ENCODE measurements at regions not wholly inside any gene's neighbourhood (a gene's known extent, or its start where the extent isn't known, plus 50 kb on each side); places are given as distances from the start of the nearest gene placed in this dataset.
"Not testable (repeated sequence)": the region's sequence is repeated elsewhere in the genome, so short reads cannot be mapped to it uniquely, and the experiment has no call there.

DNA sequence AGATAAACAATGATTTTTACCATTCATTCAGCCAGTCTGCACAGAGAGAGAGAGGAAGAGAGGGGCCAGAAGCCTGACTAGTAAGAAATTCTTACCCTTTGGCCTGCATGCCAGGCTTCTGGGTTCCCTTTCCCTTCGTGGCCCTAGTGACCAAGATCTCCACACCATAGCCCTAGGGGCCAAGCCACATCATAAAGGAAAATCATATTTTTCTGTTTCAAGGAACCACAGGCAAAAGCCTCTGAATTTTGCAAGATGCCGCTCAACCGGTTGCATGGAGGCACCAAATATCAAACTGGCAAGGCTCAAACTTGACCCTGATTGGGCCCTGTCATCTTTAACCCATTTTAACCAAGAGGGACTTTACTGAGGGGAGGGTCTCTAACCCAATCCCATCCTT is 103.1 kb upstream of the SOX13 start:
- Histone ChIP-seq H3K4me3 (ENCODE audit: low read depth, low read length) (no peak overlapping the region), H3K27ac (ENCODE audit: low read depth) (no peak overlapping the region), H3K4me1 (ENCODE audit: insufficient read depth) (no peaks in the 10 kb centered on the region), H3K36me3 (ENCODE audit: insufficient read depth) (no peaks in the 10 kb centered on the region)
- DNase-seq (ENCODE audit: extremely low spot score) = no peak
- 86% methylated on average over 3 of the region's 3 CpGs for WGBS

DNA sequence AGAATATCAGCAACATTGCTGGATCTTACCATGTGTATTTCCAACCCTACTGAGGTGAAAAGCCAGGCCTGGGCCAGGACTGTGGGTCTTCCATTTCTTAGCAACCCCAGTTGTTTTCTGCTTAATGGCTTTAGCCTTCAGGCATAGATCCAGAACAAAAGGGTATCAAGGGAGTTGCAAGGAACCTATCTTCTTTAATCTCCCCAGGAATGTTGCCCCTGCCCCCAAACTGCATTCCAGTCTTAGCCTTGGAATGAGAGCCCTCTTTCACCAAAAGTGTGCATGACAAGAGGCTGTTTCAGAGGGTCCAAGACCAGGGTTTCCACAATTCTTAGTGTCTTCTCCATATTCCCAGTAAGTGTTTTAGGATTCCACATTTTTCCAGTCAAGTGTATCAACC is 87.9 kb upstream of the SOX13 start:
- Histone ChIP-seq H3K4me3 (ENCODE audit: low read depth, low read length) (no peak overlapping the region), H3K4me1 (ENCODE audit: insufficient read depth) (no peaks in the 10 kb centered on the region), H3K27ac (ENCODE audit: low read depth) (no peak overlapping the region), H3K36me3 (ENCODE audit: insufficient read depth) (no peaks in the 10 kb centered on the region)
- DNase-seq (ENCODE audit: extremely low spot score) = no peak

DNA sequence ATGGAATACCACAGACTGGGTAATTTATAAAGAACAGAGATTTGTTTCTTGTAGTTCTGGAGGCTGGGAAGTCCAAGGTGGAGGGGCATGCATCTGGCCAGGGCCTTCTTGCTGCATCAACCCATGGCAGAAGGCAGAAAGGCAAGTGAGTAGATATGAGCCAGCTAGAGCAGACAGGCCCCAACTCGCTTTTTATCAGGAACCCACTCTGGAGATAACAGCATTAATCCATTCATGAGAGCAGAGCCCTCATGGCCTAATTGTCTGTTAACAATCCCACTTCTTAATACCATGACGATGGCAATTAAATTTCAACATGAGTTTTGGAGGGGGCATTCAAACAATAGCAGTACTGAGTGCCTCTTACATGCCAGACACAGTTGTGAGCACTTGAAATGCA is 87.2 kb upstream of the SOX13 start:
- no peak for DNase-seq (ENCODE audit: extremely low spot score)
- no peak overlapping the region for H3K27ac ChIP-seq (ENCODE audit: low read depth)
- no peaks in the 10 kb centered on the region for H3K36me3 ChIP-seq (ENCODE audit: insufficient read depth)
- H3K4me3 ChIP-seq (ENCODE audit: low read depth, low read length) = no peak overlapping the region
- 67% methylated on average over 2 of the region's 2 CpGs for WGBS
- H3K4me1 ChIP-seq (ENCODE audit: insufficient read depth) = no peaks in the 10 kb centered on the region

DNA sequence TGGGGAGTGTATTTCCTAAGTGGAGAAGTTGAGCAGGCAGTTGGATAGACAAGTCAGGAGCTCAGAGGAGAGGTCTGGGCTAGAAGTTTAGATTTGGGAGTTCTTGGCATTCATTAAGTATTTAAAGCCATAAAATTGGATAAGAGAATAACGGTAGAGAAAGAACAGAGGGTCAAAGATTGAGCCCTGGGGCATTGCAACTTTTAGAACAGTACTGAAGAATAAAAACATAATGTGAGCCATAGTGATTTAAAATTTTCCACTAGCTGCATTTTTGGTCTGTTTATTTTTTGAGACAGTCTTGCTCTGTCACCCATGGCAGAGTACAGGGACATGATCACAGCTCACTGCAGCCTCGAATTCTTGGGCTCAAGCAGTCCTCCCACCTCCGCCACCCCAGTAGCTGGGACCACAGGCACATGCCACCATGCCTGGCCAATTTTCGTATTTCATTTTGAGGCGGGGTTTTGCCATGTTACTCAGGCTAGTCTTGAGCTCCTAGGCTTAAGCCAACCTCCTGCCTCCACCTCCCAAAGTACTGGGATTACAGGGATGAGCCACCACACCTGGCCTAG is 85.9 kb upstream of the SOX13 start:
- WGBS = 67% methylated on average over 5 of the region's 5 CpGs
- Histone ChIP-seq H3K4me1 (ENCODE audit: insufficient read depth) (no peaks in the 10 kb centered on the region), H3K27ac (ENCODE audit: low read depth) (no peak overlapping the region), H3K4me3 (ENCODE audit: low read depth, low read length) (no peak overlapping the region), H3K36me3 (ENCODE audit: insufficient read depth) (no peaks in the 10 kb centered on the region)
- no peak for DNase-seq (ENCODE audit: extremely low spot score)

DNA sequence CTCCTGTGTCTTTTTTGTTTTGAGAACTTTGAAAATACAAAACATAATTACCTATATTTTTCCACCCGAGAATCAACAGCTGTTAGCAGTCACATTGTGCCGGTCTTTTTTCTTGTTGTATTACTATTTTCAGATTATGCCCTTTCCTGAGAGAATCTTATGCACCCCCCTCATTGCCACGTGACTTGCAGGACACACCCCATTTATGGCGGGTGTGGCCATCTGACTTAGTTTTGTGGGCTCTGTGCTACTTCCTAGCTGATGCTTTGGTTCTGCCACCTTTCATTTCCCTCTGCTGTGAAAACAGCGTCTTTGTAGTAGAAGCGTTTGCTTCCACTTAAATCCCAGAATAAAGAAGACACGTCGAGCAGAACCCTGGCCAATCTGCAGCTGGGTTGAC is 82.8 kb upstream of the SOX13 start:
- no peaks in the 10 kb centered on the region for H3K4me1 ChIP-seq (ENCODE audit: insufficient read depth)
- no peak overlapping the region for H3K4me3 ChIP-seq (ENCODE audit: low read depth, low read length)
- H3K36me3 ChIP-seq (ENCODE audit: insufficient read depth) = no peaks in the 10 kb centered on the region
- 64% methylated on average over 8 of the region's 8 CpGs for WGBS
- H3K27ac ChIP-seq (ENCODE audit: low read depth) = no peak overlapping the region
- no peak for DNase-seq (ENCODE audit: extremely low spot score)

DNA sequence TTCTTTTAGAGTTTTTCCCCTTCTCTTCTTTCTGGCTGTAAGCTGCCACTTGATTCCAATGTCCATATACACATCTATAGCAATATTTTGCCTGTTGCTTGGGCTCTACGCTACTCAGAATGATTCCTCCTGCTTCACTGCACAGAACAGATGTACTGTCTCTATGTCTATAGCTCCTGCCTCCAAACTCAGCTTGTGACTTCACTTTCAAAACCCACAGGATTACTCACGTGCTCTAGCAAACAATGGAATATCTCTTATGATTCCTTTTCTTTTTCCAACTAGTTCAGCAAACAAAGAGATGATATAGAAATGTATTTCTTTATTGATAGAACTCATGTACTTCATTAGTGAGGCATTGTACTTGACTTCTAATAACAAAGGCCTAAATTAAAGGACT is 80.5 kb upstream of the SOX13 start:
- H3K36me3 ChIP-seq (ENCODE audit: insufficient read depth) = no peaks in the 10 kb centered on the region
- WGBS = 67% methylated on average over 2 of the region's 2 CpGs

DNA sequence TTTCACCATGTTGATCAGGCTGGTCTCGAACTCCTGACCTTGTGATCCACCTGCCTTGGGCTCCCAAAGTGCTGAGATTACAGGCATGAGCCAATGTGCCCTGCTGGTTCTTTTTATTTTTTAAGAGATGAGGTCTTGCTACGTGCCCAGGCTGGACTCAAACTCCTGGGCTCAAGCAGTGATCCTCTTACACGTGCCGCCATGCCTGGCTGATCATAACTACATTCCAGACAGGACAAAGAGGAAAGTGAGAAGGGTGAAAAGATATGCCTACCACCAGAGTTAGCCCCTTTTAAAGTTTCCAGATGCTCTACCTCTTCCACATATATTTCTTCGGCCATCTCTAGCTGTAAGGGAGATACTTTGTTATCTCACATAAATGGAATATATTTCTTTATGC is 79.7 kb upstream of the SOX13 start:
- no peak overlapping the region for H3K27ac ChIP-seq (ENCODE audit: low read depth)
- 89% methylated on average over 5 of the region's 5 CpGs for WGBS

More for the DNA sequence above, 80.5 kb upstream of the SOX13 start:
- H3K4me3 ChIP-seq (ENCODE audit: low read depth, low read length) = no peak overlapping the region
- no peak overlapping the region for H3K27ac ChIP-seq (ENCODE audit: low read depth)
- no peak for DNase-seq (ENCODE audit: extremely low spot score)
- H3K4me1 ChIP-seq (ENCODE audit: insufficient read depth) = no peaks in the 10 kb centered on the region

DNA sequence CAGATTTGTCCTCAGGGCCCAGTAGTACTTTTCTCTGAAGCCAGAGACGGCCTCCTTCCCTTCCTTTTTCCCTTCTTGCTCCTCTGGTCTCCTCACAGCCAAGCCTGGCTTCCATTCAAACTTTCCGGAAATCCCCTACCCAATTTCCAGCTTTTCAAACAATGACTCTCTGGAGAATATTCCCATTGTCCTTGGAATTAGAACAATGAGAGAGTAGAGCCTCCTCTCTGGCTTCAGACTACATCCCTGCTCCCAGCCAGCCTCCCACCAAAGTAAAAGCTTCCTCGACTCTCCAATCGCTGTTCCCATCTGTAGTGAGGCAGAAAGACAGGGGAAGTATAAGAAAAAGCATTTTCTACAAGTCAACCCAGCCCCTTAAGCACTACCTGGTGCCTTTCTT is 77.7 kb upstream of the SOX13 start:
- WGBS = 39% methylated on average over 4 of the region's 4 CpGs
- DNase-seq (ENCODE audit: extremely low spot score) = no peak
- Histone ChIP-seq H3K36me3 (ENCODE audit: insufficient read depth) (no peaks in the 10 kb centered on the region), H3K27ac (ENCODE audit: low read depth) (no peak overlapping the region), H3K4me1 (ENCODE audit: insufficient read depth) (no peaks in the 10 kb centered on the region), H3K4me3 (ENCODE audit: low read depth, low read length) (no peak overlapping the region)

More for the DNA sequence above, 79.7 kb upstream of the SOX13 start:
- Histone ChIP-seq H3K4me3 (ENCODE audit: low read depth, low read length) (no peak overlapping the region), H3K36me3 (ENCODE audit: insufficient read depth) (no peaks in the 10 kb centered on the region), H3K4me1 (ENCODE audit: insufficient read depth) (no peaks in the 10 kb centered on the region)
- no peak for DNase-seq (ENCODE audit: extremely low spot score)

DNA sequence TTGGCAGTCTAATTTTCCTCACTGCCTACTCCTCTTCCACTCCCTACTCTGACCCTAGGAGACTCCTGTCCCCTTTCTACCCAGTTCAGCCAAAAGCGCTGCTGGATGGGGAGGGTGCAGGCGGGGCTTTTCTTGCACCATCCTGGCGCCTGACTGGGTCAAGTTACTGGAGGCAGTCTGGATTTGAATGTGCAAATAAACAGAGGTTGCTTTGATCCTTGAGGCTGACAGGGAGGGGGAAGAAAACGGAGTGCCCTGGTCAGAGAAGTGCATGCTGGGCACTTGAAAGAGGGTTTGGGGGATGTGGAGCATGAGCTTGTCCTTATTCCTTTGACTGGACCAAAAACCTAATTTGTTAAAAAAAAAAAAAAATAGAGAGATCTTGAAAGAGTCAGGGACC is 76.8 kb upstream of the SOX13 start:
- Histone ChIP-seq H3K36me3 (ENCODE audit: insufficient read depth) (no peaks in the 10 kb centered on the region), H3K4me3 (ENCODE audit: low read depth, low read length) (no peak overlapping the region), H3K4me1 (ENCODE audit: insufficient read depth) (no peaks in the 10 kb centered on the region), H3K27ac (ENCODE audit: low read depth) (no peak overlapping the region)
- 28% methylated on average over 4 of the region's 4 CpGs for WGBS
- DNase-seq (ENCODE audit: extremely low spot score) = peak; percentile 18

DNA sequence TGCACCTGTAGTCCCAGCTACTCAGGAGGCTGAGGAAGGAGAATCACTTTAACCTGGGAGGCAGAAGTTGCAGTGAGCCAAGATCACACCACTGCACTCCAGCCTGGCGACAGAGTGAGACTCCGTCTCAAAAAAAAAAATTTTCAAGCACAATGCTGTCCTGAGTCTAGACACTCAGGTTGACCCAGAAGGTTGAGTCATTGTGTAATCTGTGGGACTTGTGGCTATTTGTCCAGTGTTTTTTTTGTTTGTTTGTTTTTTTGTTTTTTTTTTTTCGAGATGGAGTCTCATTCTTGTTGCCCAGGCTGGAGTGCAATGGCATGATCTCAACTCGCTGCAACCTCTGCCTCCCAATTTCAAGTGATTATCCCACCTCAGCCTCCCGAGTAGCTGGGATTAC is 74.3 kb upstream of the SOX13 start:
- H3K4me3 ChIP-seq (ENCODE audit: low read depth, low read length); H3K27ac ChIP-seq (ENCODE audit: low read depth); H3K36me3 ChIP-seq (ENCODE audit: insufficient read depth); H3K4me1 ChIP-seq (ENCODE audit: insufficient read depth); DNase-seq (ENCODE audit: extremely low spot score): not testable (repeated sequence)
- 96% methylated on average over 5 of the region's 5 CpGs for WGBS

DNA sequence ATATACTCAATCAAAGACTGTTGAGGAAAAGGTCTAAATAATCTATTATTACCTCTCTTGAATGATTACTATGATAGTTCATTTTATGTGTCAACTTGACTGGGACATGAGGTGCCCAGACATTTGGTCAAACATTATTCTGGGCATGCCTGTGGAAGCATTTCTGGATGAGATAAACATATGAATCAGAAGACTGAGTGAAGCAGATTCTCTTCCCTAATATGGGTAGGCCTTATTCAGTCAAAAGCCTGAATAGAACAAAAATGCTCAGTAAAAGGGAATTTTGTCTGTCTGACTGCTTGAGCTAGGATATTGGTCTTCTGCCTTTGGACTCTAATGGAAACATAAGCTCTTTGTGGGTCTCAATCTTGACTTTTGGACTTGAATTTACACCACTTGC is 73.3 kb upstream of the SOX13 start:
- Histone ChIP-seq H3K27ac (ENCODE audit: low read depth) (no peak overlapping the region), H3K36me3 (ENCODE audit: insufficient read depth) (no peaks in the 10 kb centered on the region), H3K4me1 (ENCODE audit: insufficient read depth) (no peaks in the 10 kb centered on the region), H3K4me3 (ENCODE audit: low read depth, low read length) (no peak overlapping the region)
- no peak for DNase-seq (ENCODE audit: extremely low spot score)

DNA sequence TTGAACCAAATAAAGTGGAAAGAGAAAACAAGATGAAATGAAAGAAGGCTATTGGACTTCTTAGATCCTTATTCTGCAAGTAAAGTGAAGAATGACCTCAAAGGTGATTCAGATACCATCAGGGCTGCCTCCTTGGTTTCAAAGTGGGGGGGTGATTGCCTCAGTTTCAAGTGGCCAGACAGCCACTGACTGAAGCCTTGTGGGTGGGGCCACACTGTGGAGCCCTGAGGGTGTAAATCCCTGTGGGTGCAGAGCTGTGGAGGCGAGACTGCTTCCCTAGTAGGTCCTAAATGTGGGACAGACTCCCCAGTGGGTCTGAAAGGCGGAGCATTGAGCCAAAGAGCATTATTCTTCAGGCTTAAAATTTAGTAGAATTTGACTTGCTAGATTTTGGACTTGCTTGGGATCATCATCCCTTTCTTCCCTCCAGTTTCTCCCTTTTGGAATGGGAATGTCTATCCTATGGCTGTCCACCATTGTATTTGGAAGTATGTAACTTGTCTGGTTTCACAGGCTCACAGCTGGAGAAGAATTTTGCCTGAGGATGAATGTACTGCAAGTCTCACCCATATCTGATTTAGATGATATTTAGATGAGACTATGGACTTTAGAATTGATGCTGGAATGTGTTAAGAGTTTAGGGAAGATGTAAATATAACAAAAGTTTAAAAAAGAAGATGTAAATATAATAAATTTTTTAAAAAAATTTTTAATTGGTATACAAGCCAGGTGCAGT is 71.6 kb upstream of the SOX13 start:
- Histone ChIP-seq H3K4me1 (ENCODE audit: insufficient read depth) (no peaks in the 10 kb centered on the region), H3K27ac (ENCODE audit: low read depth) (no peak overlapping the region), H3K4me3 (ENCODE audit: low read depth, low read length) (no peak overlapping the region), H3K36me3 (ENCODE audit: insufficient read depth) (no peaks in the 10 kb centered on the region)
- no peak for DNase-seq (ENCODE audit: extremely low spot score)
- WGBS = 95% methylated on average over 2 of the region's 2 CpGs

DNA sequence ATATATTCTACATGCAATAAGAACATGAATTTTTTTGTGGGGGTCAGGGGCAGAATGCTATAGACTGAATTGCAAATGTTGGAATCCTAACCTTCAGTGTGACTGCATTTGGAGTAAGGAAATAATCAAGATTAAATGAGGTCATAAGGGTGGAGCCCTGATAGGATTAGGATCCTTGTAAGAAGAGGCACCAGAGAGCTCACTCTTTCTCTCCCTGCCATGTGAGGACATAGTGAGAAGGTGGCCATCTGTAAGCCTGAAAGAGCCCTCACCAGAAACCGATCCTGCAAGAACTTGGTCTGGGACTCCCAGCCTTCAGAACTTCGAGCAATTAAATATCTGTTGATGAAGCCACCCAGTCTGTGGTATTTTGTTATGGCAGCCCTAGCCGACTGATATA is 70.3 kb upstream of the SOX13 start:
- no peak for DNase-seq (ENCODE audit: extremely low spot score)
- Histone ChIP-seq H3K36me3 (ENCODE audit: insufficient read depth) (no peaks in the 10 kb centered on the region), H3K27ac (ENCODE audit: low read depth) (no peak overlapping the region), H3K4me1 (ENCODE audit: insufficient read depth) (no peaks in the 10 kb centered on the region), H3K4me3 (ENCODE audit: low read depth, low read length) (no peak overlapping the region)
- WGBS = 65% methylated on average over 3 of the region's 3 CpGs

DNA sequence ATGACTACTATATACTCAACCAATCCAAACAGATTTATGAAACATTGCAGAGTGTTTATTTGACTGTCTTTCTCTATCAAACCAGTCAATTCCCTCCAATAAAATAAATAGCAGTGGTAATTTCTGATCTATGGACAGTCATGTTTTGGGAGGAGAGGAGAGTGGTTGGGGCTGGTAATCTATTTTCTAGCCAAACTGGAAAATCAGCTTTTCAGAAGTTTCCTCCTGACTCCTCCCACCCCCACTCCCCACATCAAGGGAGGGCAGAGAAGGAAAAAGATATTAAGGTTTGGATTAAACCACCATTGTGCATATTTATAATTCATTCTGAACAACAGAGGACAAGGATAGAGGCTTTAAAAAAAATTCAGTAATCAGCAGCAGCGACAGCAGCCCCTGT is 69.4 kb upstream of the SOX13 start:
- no peak for DNase-seq (ENCODE audit: extremely low spot score)
- Histone ChIP-seq H3K4me1 (ENCODE audit: insufficient read depth) (no peaks in the 10 kb centered on the region), H3K27ac (ENCODE audit: low read depth) (no peak overlapping the region), H3K36me3 (ENCODE audit: insufficient read depth) (no peaks in the 10 kb centered on the region), H3K4me3 (ENCODE audit: low read depth, low read length) (no peak overlapping the region)
- 36% methylated on average over 1 of the region's 1 CpG for WGBS

DNA sequence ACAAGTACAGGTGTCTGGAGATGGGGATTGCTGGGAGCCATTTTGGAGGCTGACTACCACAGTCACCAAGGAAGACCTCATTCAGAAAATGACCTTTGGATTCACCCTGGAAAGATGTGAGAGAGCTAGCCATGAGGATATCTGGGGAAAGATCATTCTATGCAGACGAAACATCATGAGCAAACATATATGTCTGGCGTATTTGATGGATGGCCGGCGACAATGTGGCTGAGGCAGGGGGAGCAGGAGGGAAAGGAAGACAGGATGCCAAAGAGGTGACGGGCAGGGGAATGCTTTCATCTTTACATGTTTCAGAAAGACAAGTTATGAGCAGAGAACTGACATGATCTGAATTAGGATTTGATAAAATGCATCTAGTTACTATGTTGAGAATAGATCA is 61.5 kb upstream of the SOX13 start:
- Histone ChIP-seq H3K4me3 (ENCODE audit: low read depth, low read length) (no peak overlapping the region), H3K4me1 (ENCODE audit: insufficient read depth) (no peaks in the 10 kb centered on the region), H3K27ac (ENCODE audit: low read depth) (no peak overlapping the region), H3K36me3 (ENCODE audit: insufficient read depth) (no peaks in the 10 kb centered on the region)
- DNase-seq (ENCODE audit: extremely low spot score) = no peak
- 54% methylated on average over 5 of the region's 5 CpGs for WGBS
